ENCODE measurements at regions not wholly inside any gene's neighbourhood (a gene's known extent, or its start where the extent isn't known, plus 50 kb on each side); places are given as distances from the start of the nearest gene placed in this dataset.

DNA sequence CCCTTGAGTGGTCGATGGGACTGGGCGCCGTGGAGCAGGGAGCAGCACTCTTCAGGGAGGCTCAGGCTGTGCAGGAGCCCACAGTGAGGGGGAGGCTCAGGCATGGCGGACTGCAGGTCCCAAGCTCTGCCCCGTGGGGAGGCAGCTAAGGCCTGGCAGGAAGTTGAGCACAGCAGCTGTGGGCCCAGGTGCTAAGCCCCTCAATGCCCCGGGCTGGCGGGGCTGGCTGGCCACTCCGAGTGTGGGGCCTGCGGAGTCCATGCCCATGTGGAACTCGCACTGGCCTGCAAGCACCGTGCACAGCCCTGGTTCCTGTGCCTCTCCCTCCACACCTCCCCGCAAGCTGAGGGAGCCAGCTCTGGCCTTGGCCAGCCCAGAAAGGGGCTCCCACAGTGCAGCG, 948.4 kb upstream of the EYS start:
- TF ChIP-seq, protein P1, sequence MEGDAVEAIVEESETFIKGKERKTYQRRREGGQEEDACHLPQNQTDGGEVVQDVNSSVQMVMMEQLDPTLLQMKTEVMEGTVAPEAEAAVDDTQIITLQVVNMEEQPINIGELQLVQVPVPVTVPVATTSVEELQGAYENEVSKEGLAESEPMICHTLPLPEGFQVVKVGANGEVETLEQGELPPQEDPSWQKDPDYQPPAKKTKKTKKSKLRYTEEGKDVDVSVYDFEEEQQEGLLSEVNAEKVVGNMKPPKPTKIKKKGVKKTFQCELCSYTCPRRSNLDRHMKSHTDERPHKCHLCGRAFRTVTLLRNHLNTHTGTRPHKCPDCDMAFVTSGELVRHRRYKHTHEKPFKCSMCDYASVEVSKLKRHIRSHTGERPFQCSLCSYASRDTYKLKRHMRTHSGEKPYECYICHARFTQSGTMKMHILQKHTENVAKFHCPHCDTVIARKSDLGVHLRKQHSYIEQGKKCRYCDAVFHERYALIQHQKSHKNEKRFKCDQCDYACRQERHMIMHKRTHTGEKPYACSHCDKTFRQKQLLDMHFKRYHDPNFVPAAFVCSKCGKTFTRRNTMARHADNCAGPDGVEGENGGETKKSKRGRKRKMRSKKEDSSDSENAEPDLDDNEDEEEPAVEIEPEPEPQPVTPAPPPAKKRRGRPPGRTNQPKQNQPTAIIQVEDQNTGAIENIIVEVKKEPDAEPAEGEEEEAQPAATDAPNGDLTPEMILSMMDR (conservative IDR thresholded peaks at IDR 0.05; ENCODE audit: control insufficient read depth, insufficient read depth, low read depth, low read length), result no peak
- DNase-seq (ENCODE audit: low read depth), result no peak
- no peak overlapping the region for H3K4me3 ChIP-seq (ENCODE audit: control insufficient read depth, low read depth, low read length)

DNA sequence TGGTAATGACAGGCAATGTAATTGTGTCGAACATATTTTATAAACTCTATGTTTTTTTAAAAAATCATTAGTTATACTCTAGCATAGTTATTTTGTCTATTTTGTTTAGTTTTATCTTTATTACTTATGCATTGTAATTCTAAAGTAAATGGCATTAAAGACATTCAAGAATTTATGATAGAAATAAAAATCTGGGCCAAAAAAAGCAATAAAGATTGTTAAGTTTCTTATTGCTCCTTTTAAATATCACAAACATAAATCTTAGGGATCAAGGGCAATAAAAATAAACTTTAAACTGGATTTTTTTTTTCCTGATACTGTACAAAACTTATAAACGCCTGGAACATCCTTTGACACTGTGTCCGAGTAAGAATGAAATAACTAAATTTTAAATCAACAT, 931.5 kb upstream of the EYS start:
- TF ChIP-seq, protein P1 (conservative IDR thresholded peaks at IDR 0.05; ENCODE audit: control insufficient read depth, insufficient read depth, low read depth, low read length), result no peak
- no peak for DNase-seq (ENCODE audit: low read depth)

DNA sequence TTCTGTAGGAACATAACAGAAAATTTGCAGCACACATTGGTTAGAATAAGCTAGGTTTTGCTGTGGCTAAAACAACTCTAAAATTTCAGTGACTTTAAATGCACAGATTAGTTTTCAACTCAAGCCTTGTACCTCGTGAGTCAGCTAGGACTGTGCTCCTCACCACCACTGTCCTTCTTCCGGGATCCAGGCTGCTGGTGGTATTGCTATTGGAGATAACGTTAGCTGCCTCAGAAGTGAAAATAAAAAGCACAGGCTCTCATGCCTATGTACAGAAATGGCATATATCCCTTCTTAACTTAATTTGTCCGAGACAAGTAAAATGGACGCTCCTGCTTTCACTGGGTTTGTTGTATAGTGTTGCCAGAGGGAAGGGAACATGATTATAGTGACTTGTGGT, 931.1 kb upstream of the EYS start:
- H3K4me3 ChIP-seq (ENCODE audit: control insufficient read depth, low read depth, low read length), result no peak overlapping the region
- TF ChIP-seq, protein P1 (conservative IDR thresholded peaks at IDR 0.05; ENCODE audit: control insufficient read depth, insufficient read depth, low read depth, low read length), result no peak
- no peak for DNase-seq (ENCODE audit: low read depth)

More for the DNA sequence above, 931.5 kb upstream of the EYS start:
- no peak overlapping the region for H3K4me3 ChIP-seq (ENCODE audit: control insufficient read depth, low read depth, low read length)

DNA sequence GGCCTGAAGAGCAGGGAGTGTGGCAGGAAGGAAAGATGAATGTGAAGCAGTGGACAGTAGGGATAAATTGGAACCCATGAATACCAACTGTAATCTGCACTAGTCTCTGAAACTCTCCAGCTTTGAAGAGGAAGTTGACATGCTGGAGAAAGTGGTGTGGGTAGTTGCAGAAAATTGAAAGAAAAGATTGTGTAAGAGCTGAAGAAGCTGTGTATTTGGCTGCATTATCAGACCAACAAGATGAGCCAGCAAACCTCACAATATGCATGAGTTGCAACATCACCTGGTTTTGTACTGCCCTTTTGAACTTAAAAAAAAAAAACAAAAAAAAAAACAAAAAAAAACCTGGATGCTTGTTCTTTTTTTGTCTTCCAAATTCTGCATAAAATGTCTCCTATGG, 921.9 kb upstream of the EYS start:
- H3K4me3 ChIP-seq (ENCODE audit: control insufficient read depth, low read depth, low read length), result no peak overlapping the region
- TF ChIP-seq, protein P1 (conservative IDR thresholded peaks at IDR 0.05; ENCODE audit: control insufficient read depth, insufficient read depth, low read depth, low read length), result no peak
- peak; percentile 37 for DNase-seq (ENCODE audit: low read depth)

DNA sequence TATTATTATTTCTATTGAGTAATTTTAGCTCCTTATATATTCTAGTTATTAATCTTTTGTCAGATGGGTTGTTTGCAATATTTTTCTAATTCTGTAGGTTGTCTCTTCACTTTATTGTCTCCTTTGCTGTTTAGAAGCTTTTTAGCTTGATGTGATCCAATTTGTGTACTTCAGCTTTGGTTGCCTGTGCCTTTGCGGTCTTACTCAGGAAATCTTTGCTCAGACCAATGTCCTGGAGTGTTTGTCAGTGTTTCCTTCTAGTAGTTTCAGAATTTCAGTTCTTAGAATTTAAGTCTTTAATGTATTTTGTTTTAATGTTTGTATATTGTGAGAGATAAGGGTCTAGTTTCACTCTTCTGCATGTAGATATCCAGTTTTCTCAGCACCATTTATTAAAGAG, 916.0 kb upstream of the EYS start:
- no peak overlapping the region for H3K4me3 ChIP-seq (ENCODE audit: control insufficient read depth, low read depth, low read length)
- no peak for DNase-seq (ENCODE audit: low read depth)
- TF ChIP-seq, protein P1 (conservative IDR thresholded peaks at IDR 0.05; ENCODE audit: control insufficient read depth, insufficient read depth, low read depth, low read length), result no peak

DNA sequence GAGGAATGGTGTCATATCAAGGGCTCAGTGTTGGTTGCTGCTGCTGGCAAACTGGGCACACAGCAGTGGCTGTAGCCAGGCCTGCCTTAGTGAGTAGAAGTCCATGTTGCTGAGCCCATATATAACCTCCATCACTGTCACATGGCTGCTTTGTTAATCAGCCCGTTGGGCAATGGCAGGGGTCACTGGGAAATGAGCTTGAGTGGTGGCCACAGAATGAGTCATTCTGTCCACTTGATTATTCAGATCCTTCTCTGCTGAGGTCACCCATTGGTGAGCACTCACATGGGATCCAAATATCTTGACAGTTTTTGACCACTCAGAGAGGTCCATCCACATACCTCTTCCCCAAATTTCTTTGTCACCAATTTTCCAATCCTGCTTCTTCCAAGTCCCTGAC, 898.9 kb upstream of the EYS start:
- peak; percentile 49 for DNase-seq (ENCODE audit: low read depth)
- TF ChIP-seq, protein P1 (conservative IDR thresholded peaks at IDR 0.05; ENCODE audit: control insufficient read depth, insufficient read depth, low read depth, low read length), result no peak
- H3K4me3 ChIP-seq (ENCODE audit: control insufficient read depth, low read depth, low read length), result no peak overlapping the region

DNA sequence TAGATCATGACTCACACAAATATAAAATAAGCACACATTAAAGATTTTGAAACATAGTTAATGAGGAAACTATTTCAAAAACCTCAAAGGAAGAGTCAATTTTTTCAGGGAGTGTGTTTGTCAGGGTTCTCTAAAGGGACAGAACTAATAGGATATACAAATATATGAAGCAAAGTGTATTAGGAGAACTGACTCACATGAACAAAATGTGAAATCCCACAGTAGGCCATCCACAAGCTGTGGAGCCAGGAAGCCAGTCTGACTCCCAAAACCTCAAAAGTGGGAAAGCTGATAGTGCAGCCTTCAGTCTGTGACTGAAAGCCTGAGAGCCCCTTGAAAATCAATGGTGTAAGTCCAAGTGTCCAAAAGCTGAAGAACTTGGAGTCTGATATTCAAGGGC, 898.0 kb upstream of the EYS start:
- DNase-seq (ENCODE audit: low read depth), result peak; percentile 41
- TF ChIP-seq, protein P1 (conservative IDR thresholded peaks at IDR 0.05; ENCODE audit: control insufficient read depth, insufficient read depth, low read depth, low read length), result no peak
- H3K4me3 ChIP-seq (ENCODE audit: control insufficient read depth, low read depth, low read length), result no peak overlapping the region
